NT2/D1 (cell line): ENCODE measurements at regions not wholly inside any gene's neighbourhood (a gene's known extent, or its start where the extent isn't known, plus 50 kb on each side); places are given as distances from the start of the nearest gene placed in this dataset.

Experiments used
- SUZ12 ChIP-seq: IDR thresholded peaks from 2 replicates; pipeline ENCODE4 v1.6.1; 2011; ENCODE audit not compliant: insufficient read length, insufficient read depth; ENCODE audit errors: extremely low read depth
- YY1 ChIP-seq: IDR thresholded peaks from 2 replicates; pipeline ENCODE4 v1.6.1; 2011; ENCODE audit not compliant: insufficient read length, insufficient read depth
- ZNF274 ChIP-seq: IDR thresholded peaks from 2 replicates; pipeline ENCODE4 v1.6.1; 2011; ENCODE audit warnings: mild to moderate bottlenecking, low read depth, low read length

GRCh38 chr3:43870844-43871626, 180.3 kb downstream of the ABHD5 start:
- TF ChIP-seq ZNF274 (no peak), YY1 (no peak), SUZ12 (no peak)
